LNCaP clone FGC (cell line): ENCODE measurements at regions not wholly inside any gene's neighbourhood (a gene's known extent, or its start where the extent isn't known, plus 50 kb on each side); places are given as distances from the start of the nearest gene placed in this dataset.

ENCODE experiments used
- DNase-seq: peaks from one replicate; pipeline ENCODE4 v3.0.0-alpha.2; 2011; ENCODE audit warnings: low read depth
- H3K4me3 ChIP-seq: 2 replicates; pipeline ENCODE4 v1.5.1; 2011; ENCODE audit warnings: mild to moderate bottlenecking, low read depth, low read length, control low read depth
- CTCF ChIP-seq: IDR thresholded peaks from 2 replicates; pipeline ENCODE4 v1.5.1; 2012; ENCODE audit warnings: mild to moderate bottlenecking; ENCODE audit not compliant: control insufficient read depth, insufficient read depth; ENCODE audit errors: extremely low read depth

- H3K4me3 ChIP-seq, result no peak overlapping the region
- no peak for TF ChIP-seq CTCF
- DNase-seq, result no peak
Measured at GRCh38 chr9:88077071-88077617, 61.1 kb downstream of the SPATA31C2 start.

DNA sequence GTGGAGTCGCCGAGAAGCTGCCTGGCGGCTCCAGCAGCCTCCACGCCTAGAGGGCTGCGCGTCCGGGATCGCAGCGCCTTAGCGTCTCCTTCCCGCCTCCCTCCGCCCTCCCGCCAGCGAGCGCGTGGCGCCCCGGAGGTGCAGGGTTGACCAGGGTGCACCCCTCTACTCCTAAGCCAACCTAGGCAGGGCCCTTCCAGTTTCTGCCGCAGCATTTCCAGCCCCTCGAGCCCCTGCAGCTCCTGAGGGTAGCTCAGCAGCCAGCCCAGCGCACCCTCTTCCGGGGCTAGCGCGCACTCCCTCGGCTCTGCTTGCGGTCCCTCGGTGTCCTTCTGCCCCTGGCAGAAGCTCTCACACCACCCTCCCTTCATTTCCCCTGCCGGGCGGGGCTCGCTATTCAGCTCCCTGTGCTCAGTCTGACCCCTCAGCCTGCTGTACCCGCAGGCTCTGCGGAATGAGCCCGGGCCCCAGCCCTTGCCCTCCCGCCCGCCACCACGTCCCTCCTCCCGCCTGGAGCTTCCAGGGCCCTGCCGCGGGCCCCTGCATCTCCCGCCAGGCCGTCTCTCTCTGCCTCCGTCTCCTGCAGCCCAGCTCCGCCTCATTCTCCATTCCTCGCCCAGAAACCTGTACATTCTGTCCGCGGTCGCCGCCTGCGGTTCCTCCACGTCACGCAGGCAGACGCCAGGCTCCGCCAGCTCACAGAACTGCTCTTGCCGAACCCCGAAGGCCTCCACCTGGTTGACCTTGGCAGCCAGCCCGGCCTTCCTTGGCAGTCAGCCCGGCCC is 61.8 kb downstream of the SPATA31C2 start:
- H3K4me3 ChIP-seq, result peak overlapping the region; percentile 49
- DNase-seq, result no peak
- peak; percentile 59 for TF ChIP-seq CTCF

DNA sequence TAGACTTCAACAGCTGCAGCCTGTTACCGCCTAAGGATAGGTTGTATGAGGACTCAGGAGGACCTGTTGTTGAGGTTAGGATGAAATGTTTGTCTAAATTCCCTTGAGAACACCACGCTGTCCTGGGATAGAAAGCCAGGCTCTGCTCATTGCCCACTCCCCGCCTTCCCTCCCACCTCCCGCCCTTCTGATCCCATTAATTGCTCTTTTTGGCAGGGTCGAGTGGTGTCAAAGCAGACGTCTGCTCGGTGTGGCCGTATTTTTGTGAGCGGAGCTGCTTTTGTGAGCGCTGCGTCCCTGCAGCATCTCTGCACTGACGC is 62.3 kb downstream of the SPATA31C2 start:
- DNase-seq, result no peak
- TF ChIP-seq CTCF, result no peak
- peak overlapping the region; percentile 49 for H3K4me3 ChIP-seq

DNA sequence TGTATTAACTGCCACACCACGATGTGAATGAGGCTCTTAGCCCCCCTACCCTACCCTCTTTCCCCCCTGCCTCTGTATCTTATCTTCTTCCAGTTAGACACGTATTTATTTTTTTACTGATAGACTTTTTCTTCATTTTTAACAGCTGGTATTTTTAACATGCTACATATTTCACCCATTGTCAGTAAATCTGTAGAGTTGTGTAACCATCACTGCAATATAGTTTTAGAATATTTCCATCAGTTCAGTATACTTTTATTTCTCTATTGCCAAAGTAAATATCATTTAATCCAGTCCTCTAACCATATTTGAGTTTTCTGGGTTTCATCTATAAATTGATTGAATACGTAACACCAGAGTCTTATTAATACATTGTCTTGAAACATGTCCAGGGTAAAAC is 62.8 kb downstream of the SPATA31C2 start:
- TF ChIP-seq CTCF, result no peak
- H3K4me3 ChIP-seq, result peak overlapping the region; percentile 49; the same call in 1 of the 2 replicates
- no peak for DNase-seq

- no peak for DNase-seq
- no peak for TF ChIP-seq CTCF
- H3K4me3 ChIP-seq, result no peak overlapping the region
Measured at GRCh38 chr9:88074931-88075330, 63.3 kb downstream of the SPATA31C2 start.

- no peak for DNase-seq
- no peak overlapping the region for H3K4me3 ChIP-seq
- no peak for TF ChIP-seq CTCF
Measured at GRCh38 chr9:88072831-88073375, 65.4 kb downstream of the SPATA31C2 start.
